ELR (cell line): ENCODE measurements at regions not wholly inside any gene's neighbourhood (a gene's known extent, or its start where the extent isn't known, plus 50 kb on each side); places are given as distances from the start of the nearest gene placed in this dataset.

Experiments
- DNase-seq: peaks from one replicate; pipeline ENCODE4 v3.0.0-alpha.2; 2015; ENCODE audit warnings: low read depth

- no peak for DNase-seq
Measured at GRCh38 chr20:6490849-6491248, 276.6 kb upstream of the BMP2 start.

GRCh38 chr20:6489361-6490171 lies 277.9 kb upstream of the BMP2 start:
- no peak for DNase-seq

DNA sequence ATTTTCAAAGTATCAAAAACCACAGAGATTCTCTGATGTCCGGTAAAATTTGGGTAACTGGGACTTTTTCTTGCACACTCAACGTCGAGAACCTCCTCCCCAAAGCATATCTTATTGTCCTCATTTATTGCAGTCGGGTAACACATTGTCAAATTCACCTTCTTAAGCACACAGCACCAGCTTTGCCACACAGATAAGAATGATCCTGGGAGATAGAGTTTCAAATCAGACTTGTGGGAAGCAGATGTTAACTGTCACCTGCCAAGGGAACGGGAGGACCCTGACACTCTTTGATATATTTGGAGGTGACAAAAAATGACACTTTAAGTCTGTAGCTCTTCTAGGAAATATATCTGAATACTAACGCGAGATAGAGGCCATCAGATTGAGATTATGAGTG lies 282.1 kb upstream of the BMP2 start:
- DNase-seq = no peak

- no peak for DNase-seq
Measured at GRCh38 chr20:6483727-6484126, 283.8 kb upstream of the BMP2 start.

- DNase-seq = no peak
Measured at GRCh38 chr20:6482486-6482885, 285.0 kb upstream of the BMP2 start.

GRCh38 chr20:6480328-6481200 lies 286.9 kb upstream of the BMP2 start:
- DNase-seq = no peak

DNA sequence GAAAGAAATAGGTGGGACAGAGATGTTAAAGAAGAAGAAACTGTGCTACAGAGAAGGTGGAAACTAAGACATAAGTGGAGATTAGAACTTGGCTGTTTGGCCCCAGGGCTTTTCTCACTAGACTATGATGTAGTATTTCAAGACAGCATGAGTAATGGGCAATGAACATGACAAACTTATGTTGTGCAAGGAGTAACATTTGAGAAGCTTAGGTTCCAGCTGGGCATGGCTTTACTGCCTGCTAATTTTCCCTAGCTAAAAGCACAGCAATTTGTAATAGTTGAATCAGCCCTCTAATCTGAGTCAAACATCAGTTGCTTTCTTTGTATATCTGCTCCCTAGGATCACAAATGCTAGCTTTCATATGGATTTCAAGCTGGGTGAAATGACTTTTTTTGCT lies 294.3 kb upstream of the BMP2 start:
- DNase-seq = peak; percentile 10

- no peak for DNase-seq
Measured at GRCh38 chr20:6471871-6472270, 295.6 kb upstream of the BMP2 start.

GRCh38 chr20:6471110-6471647 lies 296.3 kb upstream of the BMP2 start:
- no peak for DNase-seq

DNA sequence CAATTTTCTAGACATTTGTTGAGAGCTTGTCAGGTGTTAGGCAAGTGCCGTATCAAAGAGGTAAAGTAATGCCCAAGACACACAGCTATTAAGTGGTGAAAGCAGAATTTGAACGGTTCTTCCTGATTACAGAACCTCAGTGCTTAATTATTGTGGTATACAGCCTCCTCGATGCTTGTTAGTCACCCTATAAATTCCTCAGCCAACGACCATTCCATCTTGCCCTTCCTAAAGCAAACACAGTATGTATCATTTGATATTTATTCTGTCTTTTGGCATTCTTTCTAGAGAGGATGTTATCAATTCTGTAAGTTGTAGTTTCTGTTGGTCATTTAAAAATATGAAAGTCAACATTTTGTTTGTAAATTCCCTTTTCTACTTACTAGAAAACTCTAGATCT lies 297.8 kb upstream of the BMP2 start:
- DNase-seq = no peak

GRCh38 chr20:6468423-6469116 lies 298.9 kb upstream of the BMP2 start:
- peak; percentile 2 for DNase-seq

DNA sequence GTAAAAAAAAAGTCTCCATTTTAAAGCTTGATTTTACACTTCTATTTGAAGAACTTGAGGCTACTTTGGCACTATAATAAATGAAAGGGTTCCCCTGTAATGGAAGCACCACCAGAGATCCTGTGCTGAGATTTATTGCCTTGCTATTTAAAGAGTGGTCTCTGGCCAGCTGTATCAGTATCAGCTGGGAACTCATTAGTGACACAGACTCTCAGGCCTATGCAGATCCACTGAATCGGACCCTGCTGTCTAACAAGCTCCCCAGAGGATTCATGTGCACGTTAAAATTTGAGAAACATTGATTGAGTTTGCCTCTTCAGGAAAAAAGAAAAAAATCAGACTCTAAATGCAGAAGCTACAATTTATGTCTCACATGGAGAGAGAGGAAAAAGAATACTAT lies 299.9 kb upstream of the BMP2 start:
- DNase-seq = no peak

DNA sequence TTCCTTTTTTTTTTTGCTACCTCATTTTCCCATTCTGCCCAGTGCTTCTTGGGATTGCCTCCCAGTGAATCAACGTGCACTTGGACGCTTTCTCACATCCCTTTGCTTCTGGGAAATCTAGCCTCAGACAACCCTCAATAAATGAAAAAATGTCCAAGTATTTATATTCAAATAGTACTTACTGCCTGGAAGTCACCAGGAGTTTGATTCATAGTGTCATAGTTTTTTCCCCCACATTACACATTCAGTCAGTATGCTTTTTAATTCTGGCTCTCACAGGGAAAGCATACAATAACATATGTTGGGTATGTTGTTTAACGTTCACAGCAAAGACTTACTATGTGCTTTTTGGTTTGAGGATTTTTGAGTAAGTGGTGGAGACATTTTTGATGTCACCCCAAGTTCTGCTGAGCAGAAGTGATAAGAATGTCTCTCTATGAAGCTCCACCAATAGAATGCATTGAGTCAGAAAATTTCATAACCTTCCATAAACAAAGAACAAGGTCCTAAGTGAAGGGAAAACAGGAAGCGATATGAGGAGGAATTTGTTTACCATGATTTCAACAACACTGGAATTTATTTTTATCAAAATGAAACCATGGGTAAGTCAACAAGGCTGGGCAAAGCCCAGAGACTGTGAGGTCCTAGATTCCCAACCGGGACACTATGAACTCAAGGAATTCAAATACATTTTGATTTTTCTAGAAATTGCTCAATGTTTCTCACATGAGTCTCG lies 301.2 kb upstream of the BMP2 start:
- DNase-seq = no peak

- no peak for DNase-seq
Measured at GRCh38 chr20:6450841-6451240, 316.6 kb upstream of the BMP2 start.

DNA sequence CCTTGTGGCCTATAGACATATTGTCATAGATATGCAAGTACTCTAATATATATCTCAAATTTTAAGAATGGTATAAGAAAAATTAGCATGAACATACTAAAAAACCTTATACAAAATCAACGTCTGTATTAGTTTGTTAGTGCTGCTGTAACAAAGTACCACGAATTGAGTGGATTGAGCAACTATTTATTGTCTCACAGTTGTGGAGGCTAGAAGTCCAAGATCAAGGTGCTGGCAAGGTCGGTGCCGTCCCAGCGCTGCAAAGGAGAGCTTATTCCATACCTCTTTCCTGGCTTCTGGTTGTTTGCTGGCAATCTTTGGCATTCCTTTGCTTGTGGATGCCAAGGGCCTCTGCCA lies 317.6 kb upstream of the FERMT1 start:
- DNase-seq = no peak

DNA sequence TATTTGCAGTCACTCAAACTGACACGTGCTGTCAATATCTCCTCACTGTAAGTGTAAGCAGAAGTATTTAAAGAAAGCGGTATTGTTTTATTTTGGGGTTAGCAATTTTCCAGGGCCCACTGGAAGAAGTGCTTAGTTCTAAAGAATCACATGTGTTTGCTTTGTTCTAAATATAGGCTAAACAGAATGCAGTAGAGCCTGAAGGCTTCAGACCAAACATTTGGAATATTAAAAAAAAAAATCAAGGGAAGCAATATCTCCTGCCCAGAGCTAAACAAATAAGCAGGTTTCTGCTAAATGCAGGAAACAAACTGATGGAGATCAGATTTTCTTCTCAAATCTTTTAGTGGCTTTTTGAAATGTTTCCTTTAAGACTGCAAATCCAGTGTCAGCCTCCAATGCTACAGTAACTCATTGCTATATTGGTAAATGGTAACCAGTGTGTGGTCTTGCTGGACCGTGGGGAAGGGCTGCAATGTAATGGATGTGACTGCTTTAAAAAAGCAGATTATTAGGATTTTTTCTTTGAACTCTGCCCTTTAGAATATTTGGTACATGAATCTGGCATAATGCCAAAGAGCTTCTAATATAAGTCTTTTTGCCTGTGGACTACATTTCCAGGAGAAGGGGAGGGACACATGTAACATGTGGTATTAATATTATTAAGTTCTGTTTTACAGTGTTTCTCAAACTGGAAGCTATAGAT lies 317.1 kb upstream of the FERMT1 start:
- no peak for DNase-seq

GRCh38 chr20:6434131-6434530 lies 311.3 kb upstream of the FERMT1 start:
- no peak for DNase-seq

GRCh38 chr20:6430381-6430780 lies 307.6 kb upstream of the FERMT1 start:
- DNase-seq = no peak

GRCh38 chr20:6426287-6426891 lies 303.6 kb upstream of the FERMT1 start:
- DNase-seq = no peak

- no peak for DNase-seq
Measured at GRCh38 chr20:6421321-6422248, 298.8 kb upstream of the FERMT1 start.
